Endothelial cell of umbilical vein (primary cell): ENCODE measurements at regions not wholly inside any gene's neighbourhood (a gene's known extent, or its start where the extent isn't known, plus 50 kb on each side); places are given as distances from the start of the nearest gene placed in this dataset.
A peak's percentile ranks its signal among the peaks of the same experiment; 100 is the strongest.

ENCODE experiments used
- EZH2 ChIP-seq: IDR thresholded peaks from 2 replicates; pipeline ENCODE4 v1.6.1; 2012; ENCODE audit warnings: borderline replicate concordance, low read depth, mild to moderate bottlenecking, moderate library complexity, low read length, inconsistent platforms; ENCODE audit not compliant: severe bottlenecking
- JUN ChIP-seq: IDR thresholded peaks from 2 replicates; pipeline ENCODE4 v1.6.1; 2011; ENCODE audit warnings: borderline replicate concordance, low read depth; ENCODE audit not compliant: insufficient read length, insufficient read depth
- POLR2AphosphoS5 ChIP-seq: IDR thresholded peaks from 2 replicates; pipeline ENCODE4 v1.6.1; 2012; ENCODE audit warnings: low read depth, mild to moderate bottlenecking, control low read depth, low read length, moderate library complexity; ENCODE audit not compliant: insufficient read depth
- TF ChIP-seq, protein P1 (sequence below), 2 donors: IDR thresholded peaks; 1 replicate in 1 of 2; 2 replicates in 1 of 2; pipeline ENCODE4 v1.5.1; 2011; ENCODE audit warnings: low read length in 2 of 2, mild to moderate bottlenecking in 2 of 2, moderate library complexity in 2 of 2, control low read depth in 1 of 2, inconsistent platforms in 1 of 2, low read depth in 1 of 2; ENCODE audit not compliant: insufficient read depth in 1 of 2; ENCODE audit errors: extremely low read depth in 1 of 2
- TF ChIP-seq, protein P2 (sequence below): IDR thresholded peaks from 2 replicates; pipeline ENCODE4 v1.6.1; 2011; ENCODE audit not compliant: insufficient read depth, insufficient read length

DNA sequence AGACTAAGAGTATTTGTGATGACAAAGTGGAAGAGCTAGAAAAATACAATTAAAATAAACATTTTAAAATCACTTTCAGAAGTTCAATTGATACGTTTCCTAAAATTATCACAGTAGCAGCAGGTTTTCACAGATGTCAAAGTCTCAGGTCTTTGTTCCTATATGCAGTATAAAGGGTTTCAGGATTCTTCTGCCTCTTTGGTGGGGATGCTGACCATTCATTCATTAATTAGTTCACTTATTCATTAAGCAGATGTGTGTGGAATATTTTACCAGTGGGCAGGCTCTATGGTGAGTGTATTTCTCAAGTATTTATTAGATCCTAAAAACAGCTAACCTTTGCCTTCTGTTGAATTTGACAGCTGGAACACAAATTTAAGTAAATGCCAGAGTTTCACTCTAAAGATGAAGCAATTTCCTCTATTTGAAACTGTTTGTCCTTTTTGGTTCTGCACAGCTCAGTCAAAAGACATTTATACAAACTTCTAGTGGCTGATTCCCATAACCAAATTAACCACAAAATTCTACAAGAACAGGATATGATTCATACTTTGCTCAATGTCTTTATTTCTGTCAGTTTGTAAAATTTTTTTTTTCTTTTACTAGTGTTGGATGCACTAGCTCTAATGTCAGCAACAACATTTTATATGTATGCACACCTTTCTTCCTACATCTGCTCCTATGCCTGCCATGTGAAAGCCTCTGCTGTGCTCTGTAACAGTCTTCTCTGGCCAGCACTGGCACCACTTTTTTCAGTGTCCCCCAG lies 75.9 kb upstream of the PRR16 start:
- TF ChIP-seq, protein P1, sequence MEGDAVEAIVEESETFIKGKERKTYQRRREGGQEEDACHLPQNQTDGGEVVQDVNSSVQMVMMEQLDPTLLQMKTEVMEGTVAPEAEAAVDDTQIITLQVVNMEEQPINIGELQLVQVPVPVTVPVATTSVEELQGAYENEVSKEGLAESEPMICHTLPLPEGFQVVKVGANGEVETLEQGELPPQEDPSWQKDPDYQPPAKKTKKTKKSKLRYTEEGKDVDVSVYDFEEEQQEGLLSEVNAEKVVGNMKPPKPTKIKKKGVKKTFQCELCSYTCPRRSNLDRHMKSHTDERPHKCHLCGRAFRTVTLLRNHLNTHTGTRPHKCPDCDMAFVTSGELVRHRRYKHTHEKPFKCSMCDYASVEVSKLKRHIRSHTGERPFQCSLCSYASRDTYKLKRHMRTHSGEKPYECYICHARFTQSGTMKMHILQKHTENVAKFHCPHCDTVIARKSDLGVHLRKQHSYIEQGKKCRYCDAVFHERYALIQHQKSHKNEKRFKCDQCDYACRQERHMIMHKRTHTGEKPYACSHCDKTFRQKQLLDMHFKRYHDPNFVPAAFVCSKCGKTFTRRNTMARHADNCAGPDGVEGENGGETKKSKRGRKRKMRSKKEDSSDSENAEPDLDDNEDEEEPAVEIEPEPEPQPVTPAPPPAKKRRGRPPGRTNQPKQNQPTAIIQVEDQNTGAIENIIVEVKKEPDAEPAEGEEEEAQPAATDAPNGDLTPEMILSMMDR (IDR thresholded peaks at IDR 0.05; ENCODE audit: extremely low read depth in 1 of 2, insufficient read depth in 1 of 2, low read depth in 1 of 2, low read length in 2 of 2) = no peak
- TF ChIP-seq EZH2 (no peak), JUN (peak; percentile 19), POLR2AphosphoS5 (no peak)
- TF ChIP-seq, protein P2, sequence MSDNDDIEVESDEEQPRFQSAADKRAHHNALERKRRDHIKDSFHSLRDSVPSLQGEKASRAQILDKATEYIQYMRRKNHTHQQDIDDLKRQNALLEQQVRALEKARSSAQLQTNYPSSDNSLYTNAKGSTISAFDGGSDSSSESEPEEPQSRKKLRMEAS = no peak
